CD4-positive, alpha-beta T cell treated with Interleukin-6 for 4 hours (primary cell): ENCODE measurements at regions not wholly inside any gene's neighbourhood (a gene's known extent, or its start where the extent isn't known, plus 50 kb on each side); places are given as distances from the start of the nearest gene placed in this dataset.

Experiments
- DNase-seq: peaks from one replicate; pipeline ENCODE4 v3.0.0-alpha.2; 2020; ENCODE audit warnings: mixed read lengths

GRCh38 chr11:10387206-10388083, 67.6 kb upstream of the AMPD3 start:
- no peak for DNase-seq

- DNase-seq = no peak
Observed at GRCh38 chr11:10388101-10388500, 67.0 kb upstream of the AMPD3 start.

DNA sequence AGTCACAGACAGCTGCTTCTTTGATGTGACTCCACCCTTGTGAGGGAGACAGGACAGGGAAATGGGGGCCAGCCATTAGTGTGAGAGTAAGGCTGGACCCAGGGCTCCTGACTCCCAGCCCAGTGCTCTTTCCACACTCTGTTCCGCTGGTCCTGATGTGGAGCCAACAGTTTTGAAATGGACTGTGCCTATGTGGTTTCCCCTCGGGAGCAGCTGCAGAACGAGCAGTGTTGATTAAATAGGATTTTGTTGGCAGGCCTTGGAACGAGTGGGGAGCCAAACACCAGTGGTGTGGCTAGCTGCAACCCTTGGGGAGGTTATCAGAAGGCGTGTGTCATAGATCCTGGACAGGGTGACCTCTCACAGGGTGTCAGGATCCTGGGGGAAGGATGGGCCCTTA, 66.5 kb upstream of the AMPD3 start:
- DNase-seq = no peak

- DNase-seq = no peak
Observed at GRCh38 chr11:10390375-10390774, 64.7 kb upstream of the AMPD3 start.

GRCh38 chr11:10392095-10393079, 62.7 kb upstream of the AMPD3 start:
- no peak for DNase-seq

DNA sequence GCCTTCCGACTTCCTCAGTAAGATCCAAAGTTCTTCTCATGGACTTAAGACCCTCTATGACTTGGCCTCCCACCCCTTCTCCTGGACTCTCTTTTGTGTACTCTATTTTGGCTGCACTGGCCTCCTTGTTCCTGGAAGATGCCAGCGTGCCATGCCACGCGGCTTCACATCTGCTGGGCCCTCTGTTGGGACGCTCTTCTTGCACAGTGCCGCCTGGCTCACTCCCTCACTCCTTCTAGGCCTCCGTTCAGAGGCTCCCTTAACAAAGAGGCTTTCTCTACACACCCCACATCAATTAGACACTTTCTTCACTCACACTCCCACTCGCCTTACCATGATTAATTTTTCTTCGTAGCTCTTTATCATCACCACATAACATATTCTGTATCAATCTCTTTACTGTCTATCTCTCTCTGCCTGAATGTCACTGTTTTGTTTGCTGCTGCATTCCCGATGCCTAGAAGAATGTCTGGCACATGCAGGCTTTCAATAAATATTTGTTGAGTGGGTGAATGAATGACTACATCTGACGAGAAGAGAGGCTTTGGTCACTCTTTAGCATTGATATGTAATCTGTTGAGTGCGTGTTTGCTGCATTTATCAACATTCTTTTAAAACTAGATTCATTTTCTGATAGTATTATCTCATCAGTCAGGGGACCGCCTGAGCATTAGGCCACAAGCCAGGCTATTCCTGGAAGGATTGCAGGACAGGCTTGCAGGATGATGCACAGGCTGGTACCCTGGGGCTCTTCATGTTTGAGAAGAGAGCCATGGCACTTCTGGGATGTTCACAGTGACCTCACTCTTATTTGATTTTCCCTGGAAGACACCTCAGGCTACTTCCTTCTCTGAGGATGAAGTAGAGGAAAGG, 60.6 kb upstream of the AMPD3 start:
- DNase-seq = no peak

DNA sequence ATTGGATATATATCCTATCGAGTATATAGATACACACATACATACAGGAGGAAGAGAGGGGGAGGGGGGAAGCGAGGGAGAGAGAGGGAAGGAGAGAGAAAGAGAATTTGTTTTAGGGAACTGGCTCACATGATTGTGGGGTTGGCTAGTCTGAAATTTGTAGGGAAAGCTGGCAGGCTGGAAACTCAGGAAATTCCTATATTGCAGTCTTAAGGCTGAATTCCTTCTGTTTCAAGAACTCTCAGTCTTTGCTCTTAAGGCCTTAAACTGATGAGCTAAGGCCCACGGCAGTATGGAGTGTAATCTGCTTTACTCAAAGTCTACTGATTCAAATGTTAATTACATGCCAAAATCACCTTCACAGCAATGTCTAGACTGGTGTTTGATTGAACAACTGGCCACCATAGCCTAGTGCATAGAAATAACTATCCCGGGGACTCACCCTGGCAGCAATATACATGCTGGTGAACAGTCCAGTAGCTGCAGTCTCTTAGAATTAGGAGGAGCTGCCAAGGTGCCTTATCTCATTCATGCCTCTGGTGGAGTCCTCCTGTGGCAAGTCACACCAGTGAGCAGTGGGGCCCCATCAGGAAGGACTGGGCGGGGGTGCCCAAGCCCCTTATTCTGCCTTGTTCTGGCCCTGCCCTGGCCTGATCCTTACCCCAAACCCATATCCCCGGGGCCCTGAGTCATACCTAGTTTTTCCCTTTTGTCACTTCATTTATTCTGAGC, 59.7 kb upstream of the AMPD3 start:
- no peak for DNase-seq

GRCh38 chr11:10396771-10397170, 58.3 kb upstream of the AMPD3 start:
- no peak for DNase-seq

- no peak for DNase-seq
Observed at GRCh38 chr11:10397226-10397987, 57.7 kb upstream of the AMPD3 start.

DNA sequence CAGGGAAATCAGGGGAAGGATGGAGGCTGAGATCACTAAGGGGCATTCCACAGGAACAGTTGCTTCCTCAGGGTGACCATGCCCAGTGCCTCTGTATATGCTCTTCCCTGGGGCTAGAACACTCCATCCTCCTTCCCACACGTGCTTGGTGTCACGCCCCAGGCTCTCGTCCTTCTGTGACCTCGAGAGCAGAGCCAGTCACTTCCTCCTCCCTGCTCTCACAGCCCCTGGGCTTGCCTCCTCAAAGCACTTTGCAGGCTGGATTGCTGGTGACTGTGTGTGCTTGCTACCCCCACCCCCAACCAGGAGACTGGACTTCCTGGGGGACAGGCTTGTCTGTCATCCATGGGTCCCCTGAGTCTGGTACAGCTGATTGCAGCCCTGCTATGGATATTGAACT, 56.5 kb upstream of the AMPD3 start:
- DNase-seq = no peak

DNA sequence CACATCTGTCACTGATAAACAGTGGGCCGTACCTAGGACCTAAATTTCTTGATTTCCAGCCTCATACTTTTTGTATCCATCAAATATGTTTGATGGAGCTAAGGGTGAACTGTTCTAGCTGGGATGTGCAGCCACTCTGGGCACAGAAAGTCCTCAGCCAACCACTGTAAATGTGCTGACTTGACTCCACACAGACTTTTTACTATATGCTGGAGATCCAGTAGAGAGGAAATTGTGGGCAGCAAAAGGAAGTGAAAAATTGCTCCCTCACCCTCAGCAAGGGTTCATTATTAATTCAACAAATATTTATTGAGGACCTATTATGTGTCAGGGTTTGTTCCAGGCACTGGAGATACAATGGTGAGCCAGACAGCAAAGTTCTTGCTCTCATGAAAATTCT, 54.2 kb upstream of the AMPD3 start:
- DNase-seq = no peak

DNA sequence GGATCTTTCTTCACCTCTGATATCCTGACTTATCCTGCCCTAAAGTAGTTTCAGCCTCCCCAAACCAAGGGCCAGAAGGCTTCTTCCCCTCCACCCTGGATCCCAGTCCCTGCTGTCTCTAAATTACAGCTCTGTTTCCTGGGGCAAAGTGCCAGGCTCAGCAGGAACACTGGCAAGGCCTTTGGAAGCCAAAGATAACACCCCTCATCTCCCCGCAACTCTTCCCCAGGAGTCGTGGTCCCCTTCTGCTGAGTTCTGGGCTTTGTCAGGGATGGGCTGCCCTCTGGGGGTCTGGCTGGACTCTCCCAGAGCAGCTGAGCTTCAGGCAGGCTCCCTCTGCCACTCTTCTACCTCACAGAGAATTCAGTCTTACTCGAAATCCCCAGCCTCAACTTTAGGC, 53.8 kb upstream of the AMPD3 start:
- DNase-seq = no peak

GRCh38 chr11:10401696-10402392, 53.2 kb upstream of the AMPD3 start:
- no peak for DNase-seq
